AG04449 (cell line): ENCODE measurements at regions not wholly inside any gene's neighbourhood (a gene's known extent, or its start where the extent isn't known, plus 50 kb on each side); places are given as distances from the start of the nearest gene placed in this dataset.

ENCODE experiments used
- CTCF ChIA-PET: fragments of 350-600 bp; formaldehyde crosslinking; extraction: SDS; loops from one replicate; lab custom pipeline; 2021; ENCODE audit warnings: antibody characterized with exemption; lab: Yijun Ruan, JAX
- POLR2A ChIA-PET: fragments of 400-600, 350-600 bp; formaldehyde crosslinking; extraction: SDS; loops from one replicate; lab custom pipeline; 2020; ENCODE audit warnings: antibody characterized with exemption, inconsistent platforms; lab: Yijun Ruan, JAX
- DNase-seq: peaks from one replicate; pipeline ENCODE4 v3.0.0-alpha.2; 2010; ENCODE audit warnings: low read depth, low spot score
- H3K4me3 ChIP-seq: 2 replicates; pipeline ENCODE4 v1.5.1; 2011; ENCODE audit warnings: low read depth, mild to moderate bottlenecking, control low read depth, low read length
- CTCF ChIP-seq: IDR thresholded peaks from one replicate; pipeline ENCODE4 v1.5.1; 2011; ENCODE audit warnings: mild to moderate bottlenecking, moderate library complexity, low read length, control low read depth, inconsistent platforms; ENCODE audit not compliant: insufficient read depth; ENCODE audit errors: missing control alignments

- TF ChIP-seq CTCF, result no peak
- POLR2A ChIA-PET, result no interaction called here
- no peak for DNase-seq
- CTCF ChIA-PET, result interaction anchor here (1.1 kb wide), 1 partner anchor 39 kb away, joined by 3 read pairs; no protein-coding TSS in a partner anchor
- H3K4me3 ChIP-seq, result no peak overlapping the region
Measured at GRCh38 chr15:39078026-39078425, 502.9 kb upstream of the THBS1 start.

DNA sequence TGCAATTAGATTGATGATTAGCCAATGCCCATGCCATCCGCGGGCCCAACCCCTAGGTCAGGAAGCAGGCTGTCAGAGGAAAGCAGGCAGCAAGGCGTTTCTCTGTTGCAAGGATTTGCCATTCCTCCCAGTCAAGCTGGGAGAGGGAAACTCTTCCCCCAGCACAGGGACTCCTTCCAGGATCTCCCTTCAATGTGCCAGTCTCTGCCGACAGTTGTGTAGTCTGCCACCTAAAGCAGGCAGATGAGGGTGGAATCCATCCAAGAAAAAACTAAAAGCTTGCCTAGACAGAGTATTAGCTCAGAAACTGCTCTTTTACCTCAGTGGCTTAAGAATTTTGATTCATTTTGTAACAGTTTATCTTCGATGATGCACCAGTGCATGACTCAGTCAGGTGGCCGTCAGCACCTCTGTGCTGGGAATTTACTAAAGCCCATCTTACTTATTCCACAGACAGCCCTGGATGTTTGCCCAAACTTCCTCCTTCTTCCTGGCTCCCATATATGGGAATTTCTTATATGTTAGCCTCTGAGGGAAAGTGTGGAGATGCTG lies 501.5 kb upstream of the THBS1 start:
- POLR2A ChIA-PET, result interaction anchor here (0.7 to 1.3 kb wide), 5 partner anchors 46 to 502 kb away, joined by 3 to 5 read pairs (median 3); partner anchors contain the start of gene THBS1
- DNase-seq, result peak; percentile 83
- CTCF ChIA-PET, result interaction anchor here (1.4 kb wide), 1 partner anchor 501 kb away, joined by 3 read pairs; the partner anchor contains the start of gene THBS1
- TF ChIP-seq CTCF, result no peak
- no peak overlapping the region for H3K4me3 ChIP-seq

DNA sequence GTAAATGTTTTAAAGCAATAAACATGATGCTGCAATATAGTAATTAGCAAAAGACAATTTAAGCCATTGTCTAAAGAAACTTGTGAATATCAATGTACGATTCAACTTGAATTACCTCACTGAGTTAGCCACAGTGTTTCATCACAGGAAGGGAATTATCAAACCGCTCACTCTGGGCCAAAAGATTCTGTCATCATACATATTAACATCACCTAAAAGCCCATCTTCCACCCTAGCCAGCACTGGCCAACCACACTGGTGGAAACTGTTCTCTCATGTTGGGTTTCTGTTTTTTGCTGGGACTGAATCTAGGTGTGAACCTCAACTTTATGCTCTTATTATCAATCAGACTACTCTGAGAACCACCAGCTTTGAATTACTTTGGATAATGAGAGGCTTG lies 497.7 kb upstream of the THBS1 start:
- ChIA-PET CTCF (no interaction called here), POLR2A (no interaction called here)
- no peak overlapping the region for H3K4me3 ChIP-seq
- DNase-seq, result no peak
- TF ChIP-seq CTCF, result no peak

DNA sequence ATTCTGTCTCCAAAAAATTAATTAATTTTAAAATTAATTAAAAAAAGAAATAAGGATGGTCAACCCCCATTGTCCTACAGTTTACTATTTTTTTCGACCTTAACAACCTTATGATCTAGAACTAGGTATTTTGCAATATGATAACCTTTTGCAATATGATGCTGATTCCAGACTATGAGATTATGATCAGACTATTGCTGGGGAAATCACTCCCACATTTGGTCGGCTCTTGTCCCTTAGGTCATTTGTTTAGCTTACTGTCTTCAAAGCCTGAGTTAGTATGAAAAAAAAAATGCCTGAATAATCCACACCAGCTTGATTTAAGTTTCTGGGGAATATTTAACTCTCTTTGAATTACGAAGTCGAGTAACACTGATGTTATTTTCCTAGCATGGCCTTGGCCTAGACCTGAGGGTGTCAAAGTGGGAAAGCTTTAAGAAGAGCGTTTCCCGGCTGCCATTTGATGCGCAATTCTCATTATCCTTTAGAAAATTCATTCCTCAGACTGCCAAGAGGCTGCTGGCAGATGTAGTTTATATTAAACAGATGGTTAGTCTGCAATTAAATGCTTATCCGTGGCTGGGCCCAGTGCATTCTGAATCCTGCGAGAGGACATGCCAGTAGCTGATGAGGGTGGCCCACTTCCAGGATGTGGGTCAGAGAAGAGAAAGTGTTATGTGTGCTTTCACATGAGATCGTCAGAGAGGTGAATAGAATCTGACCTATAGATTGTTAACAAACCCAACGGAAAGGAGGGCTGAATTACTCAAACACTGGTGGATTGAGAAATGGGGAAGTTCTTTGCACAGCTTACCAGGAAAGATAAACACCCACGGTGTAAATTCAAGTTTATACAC lies 496.0 kb upstream of the THBS1 start:
- no peak overlapping the region for H3K4me3 ChIP-seq
- no peak for TF ChIP-seq CTCF
- CTCF ChIA-PET, result interaction anchor here (0.8 to 1.6 kb wide), 2 partner anchors 9 to 11 kb away, joined by 3 to 5 read pairs; no protein-coding TSS in a partner anchor
- POLR2A ChIA-PET, result interaction anchor here (0.7 kb wide), 1 partner anchor 63 kb away, joined by 3 read pairs; no protein-coding TSS in a partner anchor
- no peak for DNase-seq

- no peak for TF ChIP-seq CTCF
- ChIA-PET POLR2A (no interaction called here), CTCF (interaction anchor here (1.2 to 1.5 kb wide), 5 partner anchors 15 to 670 kb away, joined by 3 read pairs; partner anchors contain the start of gene THBS1)
- H3K4me3 ChIP-seq, result no peak overlapping the region
- DNase-seq, result no peak
Measured at GRCh38 chr15:39086641-39087040, 494.2 kb upstream of the THBS1 start.

GRCh38 chr15:39088156-39088555 lies 492.7 kb upstream of the THBS1 start:
- H3K4me3 ChIP-seq, result no peak overlapping the region
- DNase-seq, result no peak
- POLR2A ChIA-PET, result no interaction called here
- CTCF ChIA-PET, result no interaction called here
- no peak for TF ChIP-seq CTCF
